OCI-LY7 (cell line): ENCODE measurements at regions not wholly inside any gene's neighbourhood (a gene's known extent, or its start where the extent isn't known, plus 50 kb on each side); places are given as distances from the start of the nearest gene placed in this dataset.

ENCODE experiments used
- BruUV-seq: library from RNA; stranded (reverse); fragments of 400-500 nt; replicated peaks from 2 replicates; lab custom pipeline; 2021; lab: Mats Ljungman, UMichigan
- CTCF ChIA-PET: fragments of 300-600 bp; sonication (Branson Sonifier 250); formaldehyde crosslinking; loops from one replicate; lab custom pipeline; 2022; ENCODE audit warnings: antibody characterized with exemption; ENCODE audit not compliant: unreplicated experiment; lab: Charles Lee
- POLR2A ChIA-PET: fragments of 300-600 bp; sonication (Branson Sonifier 250); formaldehyde crosslinking; loops from one replicate; lab custom pipeline; 2022; ENCODE audit warnings: antibody characterized with exemption; lab: Charles Lee
- DNase-seq: peaks from one replicate; pipeline ENCODE4 v3.0.0-alpha.2; 2015; ENCODE audit warnings: low spot score
- H2AFZ ChIP-seq: fragments of 200-600 bp; sonication (generic), shearing (Covaris generic); 2 replicates; pipeline ENCODE4 v1.6.1; 2014; ENCODE audit warnings: mild to moderate bottlenecking, antibody characterized with exemption, low read length, moderate library complexity
- H3K27ac ChIP-seq: fragments of 200-600 bp; sonication (generic); 2 replicates; pipeline ENCODE4 v1.5.1; 2014; ENCODE audit warnings: mixed run types, low read depth, mild to moderate bottlenecking, moderate library complexity, low read length, inconsistent platforms; ENCODE audit not compliant: poor library complexity, severe bottlenecking
- H3K36me3 ChIP-seq: fragments of 200-600 bp; sonication (generic); 2 replicates; pipeline ENCODE4 v1.6.1; 2014; ENCODE audit warnings: mild to moderate bottlenecking, antibody characterized with exemption, low read length, moderate library complexity, mixed read lengths; ENCODE audit not compliant: insufficient read depth
- H3K4me1 ChIP-seq: fragments of 200-600 bp; sonication (generic); 2 replicates; pipeline ENCODE4 v1.5.1; 2014; ENCODE audit warnings: mild to moderate bottlenecking, low read length; ENCODE audit not compliant: insufficient read depth, poor library complexity, severe bottlenecking
- H3K4me2 ChIP-seq: fragments of 200-600 bp; sonication (generic); 2 replicates; pipeline ENCODE4 v1.6.1; 2014; ENCODE audit warnings: mild to moderate bottlenecking, low read length
- H3K4me3 ChIP-seq: fragments of 200-600 bp; sonication (generic); 2 replicates; pipeline ENCODE4 v1.5.1; 2014; ENCODE audit warnings: mild to moderate bottlenecking, low read depth, low read length; ENCODE audit not compliant: poor library complexity, severe bottlenecking
- H3K79me2 ChIP-seq: fragments of 200-600 bp; sonication (generic); 2 replicates; pipeline ENCODE4 v1.6.1; 2016; ENCODE audit warnings: low read depth, mild to moderate bottlenecking, low read length, moderate library complexity, mixed read lengths; ENCODE audit not compliant: insufficient read depth
- H3K9me2 ChIP-seq: fragments of 200-600 bp; sonication (generic); 2 replicates; pipeline ENCODE4 v1.6.1; 2016; ENCODE audit warnings: mild to moderate bottlenecking, low read length, mixed read lengths; ENCODE audit not compliant: insufficient read depth
- H3K9me3 ChIP-seq: fragments of 200-600 bp; sonication (generic); 2 replicates; pipeline ENCODE4 v1.6.1; 2014; ENCODE audit warnings: mild to moderate bottlenecking, mixed run types, low read length, mixed read lengths
- H4K20me1 ChIP-seq: fragments of 200-600 bp; sonication (generic); 2 replicates; pipeline ENCODE4 v1.6.1; 2014; ENCODE audit warnings: mild to moderate bottlenecking, antibody characterized with exemption, low read length, moderate library complexity, mixed read lengths; ENCODE audit not compliant: insufficient read depth
- EZH2phosphoT487 ChIP-seq: fragments of 200-600 bp; sonication (generic); IDR thresholded peaks from 2 replicates; pipeline ENCODE4 v1.6.1; 2018; ENCODE audit warnings: low read depth, borderline replicate concordance, mild to moderate bottlenecking, mixed run types, antibody characterized with exemption, low read length, moderate library complexity, mixed read lengths
- intact Hi-C: fragments of 100-400 bp; cut with micrococcal nuclease; formaldehyde crosslinking; loops from one replicate; pipeline ENCODE4 v1.10.0; 2022; ENCODE audit not compliant: unreplicated experiment
- TF ChIP-seq, protein P1 (sequence below): fragments of 200-600 bp; sonication (generic); conservative IDR thresholded peaks from 2 replicates; pipeline ENCODE4 v1.5.1; 2014; ENCODE audit warnings: mild to moderate bottlenecking, antibody characterized with exemption, low read length, moderate library complexity, mixed read lengths

GRCh38 chr2:236819275-236820002 is 249.8 kb downstream of the ACKR3 start:
- ChIA-PET POLR2A (no interaction called here), CTCF (no interaction called here)
- Histone ChIP-seq H3K27ac (no peak overlapping the region), H3K4me2 (no peak overlapping the region), H3K36me3 (no peaks in the 10 kb centered on the region), H3K79me2 (no peaks in the 10 kb centered on the region), H3K4me3 (no peak overlapping the region), H3K9me2 (no peaks in the 10 kb centered on the region), H4K20me1 (no peaks in the 10 kb centered on the region), H3K9me3 (no peaks in the 10 kb centered on the region), H2AFZ (no peak overlapping the region), H3K4me1 (no peaks in the 10 kb centered on the region)
- TF ChIP-seq, protein P1, sequence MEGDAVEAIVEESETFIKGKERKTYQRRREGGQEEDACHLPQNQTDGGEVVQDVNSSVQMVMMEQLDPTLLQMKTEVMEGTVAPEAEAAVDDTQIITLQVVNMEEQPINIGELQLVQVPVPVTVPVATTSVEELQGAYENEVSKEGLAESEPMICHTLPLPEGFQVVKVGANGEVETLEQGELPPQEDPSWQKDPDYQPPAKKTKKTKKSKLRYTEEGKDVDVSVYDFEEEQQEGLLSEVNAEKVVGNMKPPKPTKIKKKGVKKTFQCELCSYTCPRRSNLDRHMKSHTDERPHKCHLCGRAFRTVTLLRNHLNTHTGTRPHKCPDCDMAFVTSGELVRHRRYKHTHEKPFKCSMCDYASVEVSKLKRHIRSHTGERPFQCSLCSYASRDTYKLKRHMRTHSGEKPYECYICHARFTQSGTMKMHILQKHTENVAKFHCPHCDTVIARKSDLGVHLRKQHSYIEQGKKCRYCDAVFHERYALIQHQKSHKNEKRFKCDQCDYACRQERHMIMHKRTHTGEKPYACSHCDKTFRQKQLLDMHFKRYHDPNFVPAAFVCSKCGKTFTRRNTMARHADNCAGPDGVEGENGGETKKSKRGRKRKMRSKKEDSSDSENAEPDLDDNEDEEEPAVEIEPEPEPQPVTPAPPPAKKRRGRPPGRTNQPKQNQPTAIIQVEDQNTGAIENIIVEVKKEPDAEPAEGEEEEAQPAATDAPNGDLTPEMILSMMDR: no peak
- no peak for TF ChIP-seq EZH2phosphoT487
- BruUV-seq: no TSS peak
- DNase-seq: no peak
- intact Hi-C loops: no loop called here

DNA sequence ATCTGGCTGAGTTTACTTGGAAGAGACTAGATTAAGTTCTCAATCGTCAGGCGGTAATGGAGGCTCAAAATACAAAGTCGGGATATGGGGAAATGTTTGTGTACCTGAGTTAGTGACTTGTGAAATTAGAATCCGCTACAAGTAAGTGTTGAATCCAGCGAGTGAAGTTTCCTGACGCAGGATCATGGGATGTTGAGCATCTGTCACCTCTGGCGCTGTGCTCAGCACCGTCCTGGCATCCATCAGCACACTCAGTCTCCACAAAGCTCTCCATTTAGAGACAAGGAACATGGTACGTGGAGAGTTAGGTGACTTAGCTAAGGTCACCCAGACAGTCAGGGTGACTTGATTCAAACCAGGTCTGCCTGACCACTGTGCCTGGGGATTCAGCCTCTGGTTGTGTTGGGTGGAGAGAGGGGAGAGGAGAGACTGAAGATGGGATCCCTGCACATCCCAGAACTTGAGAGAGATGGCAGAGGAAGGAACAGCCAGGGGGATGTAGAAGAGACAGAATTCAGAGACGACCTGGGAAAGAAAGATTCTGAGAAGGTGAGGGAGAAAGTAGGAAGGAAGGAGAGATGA is 251.2 kb downstream of the ACKR3 start:
- Histone ChIP-seq H2AFZ (no peak overlapping the region), H3K36me3 (no peaks in the 10 kb centered on the region), H3K9me3 (no peaks in the 10 kb centered on the region), H3K27ac (no peak overlapping the region), H3K79me2 (no peaks in the 10 kb centered on the region), H3K4me3 (no peak overlapping the region), H3K9me2 (no peaks in the 10 kb centered on the region), H3K4me1 (no peaks in the 10 kb centered on the region), H3K4me2 (no peak overlapping the region), H4K20me1 (no peaks in the 10 kb centered on the region)
- no peak for TF ChIP-seq EZH2phosphoT487
- TF ChIP-seq, protein P1: no peak
- ChIA-PET CTCF (no interaction called here), POLR2A (no interaction called here)
- DNase-seq: no peak
- no TSS peak for BruUV-seq
- intact Hi-C loops: no loop called here

DNA sequence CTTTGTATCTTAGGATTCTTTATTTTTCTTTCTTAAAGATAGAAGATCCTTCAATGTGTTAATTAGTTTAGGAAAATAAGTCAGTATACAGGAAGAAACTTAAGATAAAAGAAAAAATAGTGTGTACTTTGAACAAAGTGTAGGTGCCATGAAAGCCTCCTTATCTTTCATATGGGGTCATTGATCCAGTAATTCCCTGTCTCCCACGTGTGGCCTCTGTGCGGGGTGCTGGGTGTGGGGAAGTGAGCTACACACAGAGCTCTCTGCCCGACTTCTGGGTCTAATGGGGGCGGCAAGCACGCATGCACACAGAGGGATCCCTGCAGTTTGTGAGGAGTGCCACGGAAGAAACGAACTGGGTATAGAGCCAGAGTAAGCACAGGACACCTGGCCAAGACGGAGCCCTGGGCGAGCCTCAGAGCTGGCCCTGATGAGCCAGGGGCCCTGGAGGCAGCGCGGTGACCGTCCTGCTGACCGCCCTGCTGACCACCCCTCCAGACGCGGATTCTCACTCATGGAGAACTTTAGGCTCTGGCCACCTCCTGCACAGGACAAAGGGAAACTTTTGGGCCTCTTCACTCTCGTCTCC is 253.5 kb downstream of the ACKR3 start:
- POLR2A ChIA-PET: interaction anchor here (0.6 kb wide), 1 partner anchor 153 kb away, joined by 6 read pairs; no protein-coding TSS in a partner anchor
- intact Hi-C loops: no loop called here
- no peak overlapping the region for H3K4me2 ChIP-seq

More for the DNA sequence above, 253.5 kb downstream of the ACKR3 start:
- no peak for DNase-seq
- Histone ChIP-seq H4K20me1 (no peaks in the 10 kb centered on the region), H3K4me1 (no peaks in the 10 kb centered on the region), H3K36me3 (no peaks in the 10 kb centered on the region), H3K27ac (no peak overlapping the region), H3K9me2 (no peaks in the 10 kb centered on the region), H2AFZ (no peak overlapping the region), H3K9me3 (no peaks in the 10 kb centered on the region), H3K79me2 (no peaks in the 10 kb centered on the region), H3K4me3 (no peak overlapping the region)
- BruUV-seq: no TSS peak
- TF ChIP-seq, protein P1: no peak
- TF ChIP-seq EZH2phosphoT487: no peak
- CTCF ChIA-PET: no interaction called here
